Liver (tissue), 8 donors: ENCODE measurements at regions not wholly inside any gene's neighbourhood (a gene's known extent, or its start where the extent isn't known, plus 50 kb on each side); places are given as distances from the start of the nearest gene placed in this dataset.

ENCODE experiments used
- DNase-seq: peaks from one replicate; pipeline ENCODE4 v3.0.0-alpha.2; 2017; ENCODE audit warnings: low spot score
- H3K27ac ChIP-seq, 2 donors: one replicate each; pipeline ENCODE4 v1.7.0; 2013; ENCODE audit warnings: inconsistent platforms in 2 of 2, low read length in 2 of 2, control low read depth in 1 of 2, low read depth in 1 of 2, mild to moderate bottlenecking in 1 of 2
- H3K27me3 ChIP-seq, 4 donors: one replicate each; pipeline versions ENCODE4 v1.6.1 to v1.7.0; 2013; ENCODE audit warnings: low read length in 3 of 4, inconsistent platforms in 1 of 4, mild to moderate bottlenecking in 1 of 4, moderate library complexity in 1 of 4; ENCODE audit not compliant: control insufficient read depth in 4 of 4, insufficient read depth in 4 of 4
- H3K36me3 ChIP-seq, 4 donors: one replicate each; pipeline versions ENCODE4 v1.6.1 to v1.7.0; 2013; ENCODE audit warnings: low read length in 3 of 4, mild to moderate bottlenecking in 3 of 4, low read depth in 1 of 4, moderate library complexity in 1 of 4; ENCODE audit not compliant: control insufficient read depth in 4 of 4, insufficient read depth in 3 of 4
- H3K4me1 ChIP-seq, 4 donors: one replicate each; pipeline versions ENCODE4 v1.6.1 to v1.7.0; 2013; ENCODE audit warnings: low read length in 3 of 4, mild to moderate bottlenecking in 3 of 4, moderate library complexity in 1 of 4; ENCODE audit not compliant: control insufficient read depth in 4 of 4, insufficient read depth in 4 of 4
- H3K4me3 ChIP-seq, 3 donors: one replicate each; pipeline versions ENCODE4 v1.6.1 to v1.7.0; 2013; ENCODE audit warnings: low read length in 3 of 3, control low read depth in 1 of 3, low read depth in 1 of 3, mild to moderate bottlenecking in 1 of 3
- H3K9ac ChIP-seq, 2 donors: one replicate each; pipeline ENCODE4 v1.7.0; 2013; ENCODE audit warnings: low read length in 2 of 2, mild to moderate bottlenecking in 2 of 2, moderate library complexity in 2 of 2, control low read depth in 1 of 2, low read depth in 1 of 2
- H3K9me3 ChIP-seq, 4 donors: one replicate each; pipeline versions ENCODE4 v1.6.1 to v1.7.0; 2013; ENCODE audit warnings: low read length in 3 of 4; ENCODE audit not compliant: control insufficient read depth in 4 of 4
- CTCF ChIP-seq: fragments of 150-350 bp; IDR thresholded peaks from 2 replicates; pipeline ENCODE4 v1.5.1; 2017; ENCODE audit warnings: improper control_type of control experiment, low read depth, low read length; ENCODE audit not compliant: missing input control
- EGR1 ChIP-seq, 2 donors: IDR thresholded peaks; 2 replicates each; pipeline ENCODE4 v1.6.1; 2016 to 2018; ENCODE audit warnings: antibody characterized with exemption in 2 of 2, low read depth in 2 of 2
- FOXA1 ChIP-seq: IDR thresholded peaks from 2 replicates; pipeline ENCODE4 v1.6.1; 2016; ENCODE audit warnings: antibody characterized with exemption
- FOXA2 ChIP-seq: IDR thresholded peaks from 2 replicates; pipeline ENCODE4 v1.6.1; 2016; ENCODE audit warnings: antibody characterized with exemption
- HNF4A ChIP-seq, 2 donors: conservative IDR thresholded peaks; 2 replicates each; pipeline ENCODE4 v1.6.1; 2016; ENCODE audit warnings: antibody characterized with exemption in 2 of 2, mild to moderate bottlenecking in 2 of 2
- HNF4G ChIP-seq: IDR thresholded peaks from 2 replicates; pipeline ENCODE4 v1.6.1; 2016; ENCODE audit warnings: antibody characterized with exemption
- MAX ChIP-seq: IDR thresholded peaks from 2 replicates; pipeline ENCODE4 v1.6.1; 2016; ENCODE audit warnings: antibody characterized with exemption
- NR2F2 ChIP-seq: IDR thresholded peaks from 2 replicates; pipeline ENCODE4 v1.6.1; 2016; ENCODE audit warnings: antibody characterized with exemption
- RAD21 ChIP-seq, 2 donors: IDR thresholded peaks; 2 replicates each; pipeline ENCODE4 v1.6.1; 2016; ENCODE audit warnings: antibody characterized with exemption in 2 of 2, mild to moderate bottlenecking in 2 of 2
- REST ChIP-seq: IDR thresholded peaks from 2 replicates; pipeline ENCODE4 v1.6.1; 2016; ENCODE audit warnings: antibody characterized with exemption, mild to moderate bottlenecking
- SP1 ChIP-seq: IDR thresholded peaks from 2 replicates; pipeline ENCODE4 v1.6.1; 2018; ENCODE audit warnings: antibody characterized with exemption, mild to moderate bottlenecking
- ZBTB33 ChIP-seq: IDR thresholded peaks from 2 replicates; pipeline ENCODE4 v1.6.1; 2016; ENCODE audit warnings: antibody characterized with exemption
- WGBS: extraction: QIAGEN DNeasy Blood & Tissue Kit; methylation state at CpG from one replicate; pipeline ENCODE4 v1.1.7; 2013; 5-methylcytosine and 5-hydroxymethylcytosine counted together
- donor health status: healthy.
- donor health status: healthy.
- donor health status: healthy.
- donor health status: healthy.
- donor health status: healthy.

GRCh38 chr4:27357283-27357682 is 496.6 kb downstream of the STIM2 start:
- H3K4me1 ChIP-seq = no peaks in the 10 kb centered on the region
- H3K9me3 ChIP-seq = peaks cover 0 to 1% (median 0%) of the 10 kb centered on the region in 4 donors
- no peak overlapping the region for H3K4me3 ChIP-seq
- WGBS = 45% methylated on average over 6 of the region's 6 CpGs
- no peak overlapping the region for H3K9ac ChIP-seq
- DNase-seq = no peak
- H3K36me3 ChIP-seq = no peaks in the 10 kb centered on the region
- TF ChIP-seq NR2F2 = no peak
- TF ChIP-seq RAD21 (IDR thresholded peaks at IDR 0.05) = peak in 1 of 2 donors; percentile 33
- no peaks in the 10 kb centered on the region for H3K27me3 ChIP-seq
- H3K27ac ChIP-seq = no peak overlapping the region

GRCh38 chr4:27358269-27358668 is 497.6 kb downstream of the STIM2 start:
- Histone ChIP-seq H3K4me1 (no peaks in the 10 kb centered on the region), H3K27ac (no peak overlapping the region), H3K9ac (no peak overlapping the region), H3K36me3 (no peaks in the 10 kb centered on the region), H3K9me3 (peaks cover 0 to 1% (median 0%) of the 10 kb centered on the region in 4 donors), H3K27me3 (no peaks in the 10 kb centered on the region), H3K4me3 (no peak overlapping the region)
- no peak for TF ChIP-seq SP1
- no peak for TF ChIP-seq HNF4A (conservative IDR thresholded peaks at IDR 0.05)
- TF ChIP-seq ZBTB33 = no peak
- no peak for TF ChIP-seq HNF4G
- no peak for TF ChIP-seq FOXA1
- no peak for TF ChIP-seq MAX
- no peak for TF ChIP-seq EGR1 (IDR thresholded peaks at IDR 0.05; ENCODE audit: low read depth in 2 of 2)
- TF ChIP-seq REST = no peak
- WGBS = 38% methylated on average over 2 of the region's 2 CpGs
- DNase-seq = no peak

- H3K9ac ChIP-seq = no peak overlapping the region
- no peak for DNase-seq
These were observed 499.5 kb downstream of the STIM2 start for GRCh38 chr4:27360131-27360530.

More at GRCh38 chr4:27360131-27360530, 499.5 kb downstream of the STIM2 start:
- H3K9me3 ChIP-seq = no peaks in the 10 kb centered on the region
- H3K4me3 ChIP-seq = no peak overlapping the region
- no peaks in the 10 kb centered on the region for H3K4me1 ChIP-seq
- WGBS = 76% methylated on average over 1 of the region's 1 CpG
- H3K27ac ChIP-seq = no peak overlapping the region
- no peaks in the 10 kb centered on the region for H3K27me3 ChIP-seq
- no peak for TF ChIP-seq FOXA2
- TF ChIP-seq SP1 = no peak
- no peak for TF ChIP-seq CTCF
- TF ChIP-seq HNF4A (conservative IDR thresholded peaks at IDR 0.05) = no peak
- H3K36me3 ChIP-seq = no peaks in the 10 kb centered on the region
